PC-9 (cell line): ENCODE measurements at regions not wholly inside any gene's neighbourhood (a gene's known extent, or its start where the extent isn't known, plus 50 kb on each side); places are given as distances from the start of the nearest gene placed in this dataset.
A peak's percentile ranks its signal among the peaks of the same experiment; 100 is the strongest.

ENCODE experiments used
- BruUV-seq: library from RNA; stranded (reverse); fragments of 400-500 nt; replicated peaks from 2 replicates; lab custom pipeline; 2021; lab: Mats Ljungman, UMichigan
- CTCF ChIA-PET: fragments of 300-600 bp; sonication (Branson Sonifier 250); formaldehyde crosslinking; loops from one replicate; lab custom pipeline; 2022; ENCODE audit warnings: antibody characterized with exemption; lab: Charles Lee
- POLR2A ChIA-PET: fragments of 300-600 bp; sonication (Branson Sonifier 250); formaldehyde crosslinking; loops from one replicate; lab custom pipeline; 2022; ENCODE audit warnings: antibody characterized with exemption; ENCODE audit not compliant: unreplicated experiment; lab: Charles Lee
- DNase-seq, 2 experiments: peaks; one replicate each; pipeline versions ENCODE4 v3.0.0 to v3.0.0-alpha.2; 2015 to 2022; ENCODE audit warnings: mixed read lengths in 1 of 2
- H2AFZ ChIP-seq: fragments of 200-600 bp; sonication (generic); 2 replicates; pipeline ENCODE4 v1.8.1; 2017; ENCODE audit warnings: antibody characterized with exemption
- H3F3A ChIP-seq: fragments of 200-600 bp; sonication (generic); 2 replicates; pipeline ENCODE4 v1.8.1; 2017; ENCODE audit warnings: antibody characterized with exemption, mild to moderate bottlenecking, low read depth; ENCODE audit not compliant: insufficient read depth
- H3K27ac ChIP-seq: fragments of 200-600 bp; sonication (generic); 2 replicates; pipeline ENCODE4 v1.6.1; 2016; ENCODE audit warnings: mixed run types
- H3K27me3 ChIP-seq: fragments of 200-600 bp; sonication (generic); 2 replicates; pipeline ENCODE4 v1.6.1; 2016; ENCODE audit warnings: low read depth, mixed run types; ENCODE audit not compliant: insufficient read depth
- H3K36me3 ChIP-seq: fragments of 200-600 bp; sonication (generic); 2 replicates; pipeline ENCODE4 v1.6.1; 2016; ENCODE audit warnings: low read depth, mixed run types
- H3K4me1 ChIP-seq: fragments of 200-600 bp; sonication (generic); replicated peaks from 2 replicates; pipeline ENCODE4 v1.6.1; 2016; ENCODE audit warnings: mixed run types; ENCODE audit not compliant: insufficient read depth
- H3K4me2 ChIP-seq: fragments of 200-600 bp; sonication (generic); 2 replicates; pipeline ENCODE4 v1.6.1; 2017; ENCODE audit warnings: mixed run types
- H3K4me3 ChIP-seq: fragments of 200-600 bp; sonication (generic); 2 replicates; pipeline ENCODE4 v1.6.1; 2016; ENCODE audit warnings: mixed run types
- H3K79me2 ChIP-seq: fragments of 200-600 bp; sonication (generic); 2 replicates; pipeline ENCODE4 v1.6.1; 2017; ENCODE audit warnings: low read depth, mixed run types
- H3K9me2 ChIP-seq: fragments of 200-600 bp; sonication (generic); 2 replicates; pipeline ENCODE4 v1.8.1; 2017; ENCODE audit warnings: mild to moderate bottlenecking; ENCODE audit not compliant: insufficient read depth
- H3K9me3 ChIP-seq: fragments of 200-600 bp; sonication (generic); 2 replicates; pipeline ENCODE4 v1.8.1; 2016; ENCODE audit warnings: low read depth; ENCODE audit not compliant: insufficient read depth
- H4K20me1 ChIP-seq: fragments of 200-600 bp; sonication (generic); 2 replicates; pipeline ENCODE4 v1.8.1; 2017; ENCODE audit not compliant: insufficient read depth
- EZH2 ChIP-seq: fragments of 200-600 bp; sonication (generic); IDR thresholded peaks from 2 replicates; pipeline ENCODE4 v1.8.0; 2017; ENCODE audit warnings: antibody characterized with exemption, low read depth
- intact Hi-C: fragments of 100-400 bp; cut with micrococcal nuclease; formaldehyde crosslinking; loops from one replicate; pipeline ENCODE4 v1.10.0; 2022; ENCODE audit not compliant: unreplicated experiment
- TF ChIP-seq, protein P1 (sequence below): fragments of 200-600 bp; sonication (generic); conservative IDR thresholded peaks from 2 replicates; pipeline ENCODE4 v1.6.1; 2017; ENCODE audit warnings: mixed run types, antibody characterized with exemption, mild to moderate bottlenecking, moderate library complexity

DNA sequence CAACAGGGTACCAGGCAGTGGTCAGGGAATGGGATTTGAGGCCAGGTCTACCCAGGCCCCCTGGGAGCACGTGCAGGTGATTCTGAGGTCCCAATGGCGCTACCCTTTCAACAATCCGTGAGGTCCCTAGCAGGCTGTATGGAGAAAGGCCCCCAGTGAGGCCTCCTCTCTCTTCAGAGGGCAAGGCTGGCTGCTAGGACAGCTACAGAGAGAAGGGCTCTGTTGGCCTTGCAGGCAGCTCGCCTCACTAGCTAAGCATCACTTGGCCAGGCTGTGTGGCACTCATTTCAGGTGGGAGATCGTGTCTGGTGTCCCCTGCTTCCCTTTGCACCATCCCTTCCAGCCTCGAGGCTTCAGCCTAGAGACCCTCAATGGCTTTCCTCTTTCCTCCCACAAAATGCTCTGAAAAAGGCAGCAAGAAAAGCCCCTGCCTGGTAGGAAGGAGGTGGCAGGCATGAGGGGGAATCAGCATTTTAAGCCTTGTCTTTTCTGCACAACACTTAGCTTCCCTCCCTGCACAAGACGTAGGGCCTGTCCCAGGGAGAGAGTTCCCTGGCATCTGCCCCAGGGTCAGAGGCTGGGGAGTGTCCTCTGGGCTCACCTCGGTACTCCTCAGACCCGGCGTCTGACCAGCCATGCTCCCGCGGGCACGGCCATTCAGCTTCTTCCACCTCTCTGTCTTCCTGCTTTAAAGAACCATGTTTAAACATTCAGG is 111.8 kb downstream of the ASB7 start:
- no peaks in the 10 kb centered on the region for H4K20me1 ChIP-seq
- peak overlapping the region; percentile 53 for H3K4me2 ChIP-seq
- H3K9me3 ChIP-seq, result peaks cover 1% of the 10 kb centered on the region; the same call in 1 of the 2 replicates
- POLR2A ChIA-PET, result interaction anchor here (0.6 to 1.7 kb wide), 4 partner anchors 11 to 166 kb away, joined by 4 to 6 read pairs (median 5); partner anchors contain the start of gene ALDH1A3
- DNase-seq, result no peak
- TF ChIP-seq EZH2, result no peak
- TF ChIP-seq, protein P1, sequence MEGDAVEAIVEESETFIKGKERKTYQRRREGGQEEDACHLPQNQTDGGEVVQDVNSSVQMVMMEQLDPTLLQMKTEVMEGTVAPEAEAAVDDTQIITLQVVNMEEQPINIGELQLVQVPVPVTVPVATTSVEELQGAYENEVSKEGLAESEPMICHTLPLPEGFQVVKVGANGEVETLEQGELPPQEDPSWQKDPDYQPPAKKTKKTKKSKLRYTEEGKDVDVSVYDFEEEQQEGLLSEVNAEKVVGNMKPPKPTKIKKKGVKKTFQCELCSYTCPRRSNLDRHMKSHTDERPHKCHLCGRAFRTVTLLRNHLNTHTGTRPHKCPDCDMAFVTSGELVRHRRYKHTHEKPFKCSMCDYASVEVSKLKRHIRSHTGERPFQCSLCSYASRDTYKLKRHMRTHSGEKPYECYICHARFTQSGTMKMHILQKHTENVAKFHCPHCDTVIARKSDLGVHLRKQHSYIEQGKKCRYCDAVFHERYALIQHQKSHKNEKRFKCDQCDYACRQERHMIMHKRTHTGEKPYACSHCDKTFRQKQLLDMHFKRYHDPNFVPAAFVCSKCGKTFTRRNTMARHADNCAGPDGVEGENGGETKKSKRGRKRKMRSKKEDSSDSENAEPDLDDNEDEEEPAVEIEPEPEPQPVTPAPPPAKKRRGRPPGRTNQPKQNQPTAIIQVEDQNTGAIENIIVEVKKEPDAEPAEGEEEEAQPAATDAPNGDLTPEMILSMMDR, result no peak
- CTCF ChIA-PET, result no interaction called here
- peak overlapping the region; percentile 98 for H3K27ac ChIP-seq
- no peak overlapping the region for H2AFZ ChIP-seq
- no peaks in the 10 kb centered on the region for H3K9me2 ChIP-seq
- H3K36me3 ChIP-seq, result no peaks in the 10 kb centered on the region
- peaks cover 40% of the 10 kb centered on the region for H3F3A ChIP-seq
- no peak overlapping the region for H3K4me3 ChIP-seq
- intact Hi-C loops, result no loop called here
- no peaks in the 10 kb centered on the region for H3K79me2 ChIP-seq
- H3K4me1 ChIP-seq, result peaks cover 72% of the 10 kb centered on the region
- BruUV-seq, result TSS peak; percentile 82
- H3K27me3 ChIP-seq, result no peaks in the 10 kb centered on the region

DNA sequence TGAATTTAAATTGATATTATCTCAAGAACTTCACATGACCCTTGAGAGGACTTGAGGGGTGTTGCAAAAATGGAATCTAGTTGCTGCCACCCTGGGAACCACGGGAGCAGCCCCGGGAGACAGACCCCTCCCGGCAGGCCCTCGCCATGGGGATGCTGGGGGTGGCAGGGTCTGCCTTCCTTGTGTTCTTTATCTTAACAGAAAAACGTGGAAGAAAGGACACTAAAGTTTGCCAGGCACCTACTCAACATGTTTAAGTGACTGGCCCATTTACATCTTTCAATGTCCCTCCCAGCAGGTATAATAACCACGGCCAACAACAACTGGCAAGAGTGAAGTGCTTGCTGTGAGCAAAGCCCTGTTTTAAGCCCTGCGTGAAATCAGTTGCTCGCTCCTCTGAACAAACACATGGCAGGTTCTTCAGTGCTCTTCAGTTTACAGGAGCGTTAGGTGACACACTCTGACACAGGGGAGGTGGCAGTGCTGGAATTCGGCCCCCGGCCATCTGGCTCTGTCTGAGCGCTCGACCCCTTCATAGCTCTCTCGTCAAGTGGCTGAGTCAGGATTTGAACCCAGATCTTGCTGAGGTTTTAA is 112.5 kb downstream of the ASB7 start:
- H3K79me2 ChIP-seq, result no peaks in the 10 kb centered on the region
- H2AFZ ChIP-seq, result no peak overlapping the region
- TF ChIP-seq, protein P1, result no peak
- no peak for TF ChIP-seq EZH2
- H3F3A ChIP-seq, result peaks cover 40% of the 10 kb centered on the region
- BruUV-seq, result no TSS peak
- no peaks in the 10 kb centered on the region for H4K20me1 ChIP-seq
- no peak overlapping the region for H3K4me3 ChIP-seq
- intact Hi-C loops, result no loop called here
- H3K36me3 ChIP-seq, result no peaks in the 10 kb centered on the region
- H3K27me3 ChIP-seq, result no peaks in the 10 kb centered on the region
- H3K4me1 ChIP-seq, result peaks cover 72% of the 10 kb centered on the region
- peak overlapping the region; percentile 98 for H3K27ac ChIP-seq
- H3K9me2 ChIP-seq, result no peaks in the 10 kb centered on the region
- no peaks in the 10 kb centered on the region for H3K9me3 ChIP-seq
- DNase-seq, result no peak
- ChIA-PET CTCF (no interaction called here), POLR2A (interaction anchor here (0.9 to 1.7 kb wide), 2 partner anchors 135 to 165 kb away, joined by 6 to 17 read pairs; partner anchors contain the start of gene ALDH1A3)
- 0 out of 2 replicates have a peak overlapping the region, but pooled peaks have one; percentile 53 for H3K4me2 ChIP-seq

DNA sequence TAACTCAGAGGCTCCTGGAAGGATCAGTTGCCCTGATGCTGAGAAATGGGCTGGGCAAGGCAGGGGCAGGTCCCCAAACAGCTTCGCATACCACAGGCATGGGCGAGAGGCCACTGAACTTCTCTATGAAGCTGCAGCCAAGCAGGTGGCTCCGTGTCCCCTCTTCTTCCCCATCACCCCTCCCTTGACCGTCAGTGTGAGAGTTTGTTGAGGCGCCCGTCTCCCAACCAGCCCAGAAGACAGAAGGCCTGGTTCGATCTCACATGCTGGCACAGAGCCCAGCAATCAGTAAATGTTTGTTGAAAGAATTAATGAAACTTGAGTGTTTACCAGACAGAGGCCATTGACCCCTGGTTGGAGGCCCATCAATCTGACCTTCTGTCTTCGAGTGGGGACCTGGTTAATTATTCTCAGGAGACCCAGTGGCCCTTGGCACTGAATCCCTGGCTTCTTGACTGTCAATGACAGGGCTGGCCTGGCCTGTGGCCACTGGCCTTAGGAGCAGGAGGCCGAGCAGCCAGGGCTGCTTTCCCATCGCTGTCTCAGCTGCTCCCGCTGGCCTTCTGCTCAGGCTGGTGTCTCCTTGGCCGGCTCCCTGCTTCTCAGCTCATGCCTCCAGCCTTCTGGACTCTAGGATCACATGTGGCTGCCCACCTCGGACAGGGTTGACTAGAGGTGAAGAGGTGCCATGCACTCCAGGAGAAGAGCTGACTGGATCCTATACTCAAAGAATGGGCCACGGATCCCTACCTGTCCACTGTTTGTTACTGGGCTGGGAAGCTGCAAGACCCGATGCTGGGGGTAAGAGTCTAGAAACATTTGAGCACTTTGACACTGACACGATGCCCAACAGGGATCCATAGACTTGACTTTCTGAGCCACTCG is 113.4 kb downstream of the ASB7 start:
- ChIA-PET CTCF (no interaction called here), POLR2A (interaction anchor here (0.6 to 0.9 kb wide), 2 partner anchors 133 to 134 kb away, joined by 3 to 17 read pairs; no protein-coding TSS in a partner anchor)
- no peak for DNase-seq
- H3K79me2 ChIP-seq, result no peaks in the 10 kb centered on the region
- H3K36me3 ChIP-seq, result no peaks in the 10 kb centered on the region
- H3K27me3 ChIP-seq, result no peaks in the 10 kb centered on the region
- peaks cover 75% of the 10 kb centered on the region for H3K4me1 ChIP-seq
- H3K4me3 ChIP-seq, result no peak overlapping the region
- no peak overlapping the region for H3K4me2 ChIP-seq
- no peaks in the 10 kb centered on the region for H3K9me2 ChIP-seq
- H2AFZ ChIP-seq, result no peak overlapping the region
- no peaks in the 10 kb centered on the region for H4K20me1 ChIP-seq
- H3K9me3 ChIP-seq, result no peaks in the 10 kb centered on the region
- TF ChIP-seq, protein P1, result no peak
- no peak for TF ChIP-seq EZH2
- BruUV-seq, result no TSS peak
- H3K27ac ChIP-seq, result peak overlapping the region; percentile 98
- H3F3A ChIP-seq, result peaks cover 46% of the 10 kb centered on the region
- intact Hi-C loops, result no loop called here
